ENCODE measurements at regions not wholly inside any gene's neighbourhood (a gene's known extent, or its start where the extent isn't known, plus 50 kb on each side); places are given as distances from the start of the nearest gene placed in this dataset.

- no peak for DNase-seq
Observed at GRCh38 chr13:74084375-74084935, 49.7 kb downstream of the KLF12 start.

- no peak for DNase-seq
Observed at GRCh38 chr13:74082741-74083160, 51.5 kb downstream of the KLF12 start.

- DNase-seq, result no peak
Observed at GRCh38 chr13:74080762-74081161, 53.4 kb downstream of the KLF12 start.

- DNase-seq, result no peak
Observed at GRCh38 chr13:74077792-74078191, 56.4 kb downstream of the KLF12 start.

GRCh38 chr13:74077375-74077774 is 56.8 kb downstream of the KLF12 start:
- no peak for DNase-seq

- no peak for DNase-seq
Observed at GRCh38 chr13:74074723-74075122, 59.5 kb downstream of the KLF12 start.

- no peak for DNase-seq
Observed at GRCh38 chr13:74073274-74073673, 60.9 kb downstream of the KLF12 start.

- no peak for DNase-seq
Observed at GRCh38 chr13:74070513-74070912, 63.7 kb downstream of the KLF12 start.

- DNase-seq, result peak; percentile 13 to 83 (median 56)
Observed at GRCh38 chr13:74070065-74070464, 64.1 kb downstream of the KLF12 start.

GRCh38 chr13:74068471-74068870 is 65.7 kb downstream of the KLF12 start:
- DNase-seq, result no peak

- no peak for DNase-seq
Observed at GRCh38 chr13:74067818-74068217, 66.4 kb downstream of the KLF12 start.

- no peak for DNase-seq
Observed at GRCh38 chr13:74066937-74067336, 67.3 kb downstream of the KLF12 start.

- no peak for DNase-seq
Observed at GRCh38 chr13:74064805-74065312, 69.3 kb downstream of the KLF12 start.

- DNase-seq, result no peak
Observed at GRCh38 chr13:74063533-74064100, 70.6 kb downstream of the KLF12 start.

- DNase-seq, result no peak
Observed at GRCh38 chr13:74062933-74063332, 71.3 kb downstream of the KLF12 start.

GRCh38 chr13:74061926-74062595 is 72.1 kb downstream of the KLF12 start:
- DNase-seq, result peak in 3 of 6 experiments; percentile 59 to 69 (median 63)

- peak in 1 of 6 experiments; percentile 9 for DNase-seq
Observed at GRCh38 chr13:74056801-74057542, 77.2 kb downstream of the KLF12 start.

GRCh38 chr13:74052402-74052928 is 81.7 kb downstream of the KLF12 start:
- DNase-seq, result no peak

GRCh38 chr13:74048756-74049155 is 85.4 kb downstream of the KLF12 start:
- DNase-seq, result no peak

- no peak for DNase-seq
Observed at GRCh38 chr13:74047931-74048600, 86.1 kb downstream of the KLF12 start.

- DNase-seq, result no peak
Observed at GRCh38 chr13:74046431-74046830, 87.8 kb downstream of the KLF12 start.

- no peak for DNase-seq
Observed at GRCh38 chr13:74045583-74045982, 88.6 kb downstream of the KLF12 start.

- no peak for DNase-seq
Observed at GRCh38 chr13:74043237-74043636, 91.0 kb downstream of the KLF12 start.
